ENCODE measurements at regions not wholly inside any gene's neighbourhood (a gene's known extent, or its start where the extent isn't known, plus 50 kb on each side); places are given as distances from the start of the nearest gene placed in this dataset.

GRCh38 chr4:19756661-19757060 lies 495.0 kb upstream of the SLIT2 start:
- Histone ChIP-seq H3K4me2 (ENCODE audit: low read length) (no peak overlapping the region), H3K27me3 (ENCODE audit: control insufficient read depth, low read length) (no peaks in the 10 kb centered on the region), H3K4me3 (ENCODE audit: low read length) (no peak overlapping the region), H3K9me2 (replicated peaks; ENCODE audit: control insufficient read depth, low read length) (no peaks in the 10 kb centered on the region), H3K27ac (ENCODE audit: low read depth, low read length) (no peak overlapping the region), H3K4me1 (ENCODE audit: control insufficient read depth, low read length) (no peaks in the 10 kb centered on the region), H4K20me1 (ENCODE audit: control insufficient read depth, insufficient read depth, low read depth, low read length) (no peaks in the 10 kb centered on the region), H3K79me2 (ENCODE audit: control insufficient read depth, low read length) (no peaks in the 10 kb centered on the region), H3F3A (ENCODE audit: control insufficient read depth, insufficient read depth) (no peaks in the 10 kb centered on the region), H3K36me3 (ENCODE audit: control insufficient read depth, low read length) (no peaks in the 10 kb centered on the region), H3K9me3 (ENCODE audit: control insufficient read depth, insufficient read depth, low read length) (no peaks in the 10 kb centered on the region)
- TF ChIP-seq EZH2phosphoT487 (IDR thresholded peaks at IDR 0.05; ENCODE audit: borderline replicate concordance, low read length) (no peak), CTCF (IDR thresholded peaks at IDR 0.05; ENCODE audit: low read depth, low read length, poor library complexity, severe bottlenecking) (no peak)

GRCh38 chr4:19752599-19752998 lies 499.1 kb upstream of the SLIT2 start:
- Histone ChIP-seq H3K79me2 (ENCODE audit: control insufficient read depth, low read length) (no peaks in the 10 kb centered on the region), H4K20me1 (ENCODE audit: control insufficient read depth, insufficient read depth, low read depth, low read length) (no peaks in the 10 kb centered on the region), H3K4me2 (ENCODE audit: low read length) (no peak overlapping the region), H3K4me3 (ENCODE audit: low read length) (no peak overlapping the region), H3K27ac (ENCODE audit: low read depth, low read length) (no peak overlapping the region), H3F3A (ENCODE audit: control insufficient read depth, insufficient read depth) (no peaks in the 10 kb centered on the region), H3K27me3 (ENCODE audit: control insufficient read depth, low read length) (no peaks in the 10 kb centered on the region), H3K36me3 (ENCODE audit: control insufficient read depth, low read length) (no peaks in the 10 kb centered on the region), H3K9me3 (ENCODE audit: control insufficient read depth, insufficient read depth, low read length) (no peaks in the 10 kb centered on the region), H3K4me1 (ENCODE audit: control insufficient read depth, low read length) (no peaks in the 10 kb centered on the region), H3K9me2 (replicated peaks; ENCODE audit: control insufficient read depth, low read length) (no peaks in the 10 kb centered on the region)
- TF ChIP-seq CTCF (IDR thresholded peaks at IDR 0.05; ENCODE audit: low read depth, low read length, poor library complexity, severe bottlenecking) = no peak
- TF ChIP-seq EZH2phosphoT487 (IDR thresholded peaks at IDR 0.05; ENCODE audit: borderline replicate concordance, low read length) = no peak

GRCh38 chr4:19748519-19749479 lies 502.9 kb upstream of the SLIT2 start:
- Histone ChIP-seq H3K4me3 (ENCODE audit: low read length) (no peak overlapping the region), H3K4me1 (ENCODE audit: control insufficient read depth, low read length) (no peaks in the 10 kb centered on the region), H3K9me2 (replicated peaks; ENCODE audit: control insufficient read depth, low read length) (no peaks in the 10 kb centered on the region), H3K27ac (ENCODE audit: low read depth, low read length) (no peak overlapping the region), H3K4me2 (ENCODE audit: low read length) (no peak overlapping the region), H4K20me1 (ENCODE audit: control insufficient read depth, insufficient read depth, low read depth, low read length) (no peaks in the 10 kb centered on the region), H3K27me3 (ENCODE audit: control insufficient read depth, low read length) (no peaks in the 10 kb centered on the region), H3K9me3 (ENCODE audit: control insufficient read depth, insufficient read depth, low read length) (no peaks in the 10 kb centered on the region), H3K36me3 (ENCODE audit: control insufficient read depth, low read length) (no peaks in the 10 kb centered on the region), H3F3A (ENCODE audit: control insufficient read depth, insufficient read depth) (no peaks in the 10 kb centered on the region), H3K79me2 (ENCODE audit: control insufficient read depth, low read length) (no peaks in the 10 kb centered on the region)
- TF ChIP-seq EZH2phosphoT487 (IDR thresholded peaks at IDR 0.05; ENCODE audit: borderline replicate concordance, low read length) (no peak), CTCF (IDR thresholded peaks at IDR 0.05; ENCODE audit: low read depth, low read length, poor library complexity, severe bottlenecking) (no peak)

Measured in DOHH2 (cell line).